Neural progenitor cell (in vitro differentiated cells): ENCODE measurements at regions not wholly inside any gene's neighbourhood (a gene's known extent, or its start where the extent isn't known, plus 50 kb on each side); places are given as distances from the start of the nearest gene placed in this dataset.

Experiments
- DNase-seq: peaks from one replicate; pipeline ENCODE4 v3.0.0-alpha.2; 2016; ENCODE audit warnings: low spot score
- H2AFZ ChIP-seq: fragments of 200-600 bp; sonication (generic); replicated peaks from 2 replicates; pipeline ENCODE4 v1.6.1; 2016; ENCODE audit warnings: antibody characterized with exemption
- H3F3A ChIP-seq: fragments of 200-600 bp; sonication (generic); 2 replicates; pipeline ENCODE4 v1.6.1; 2016; ENCODE audit warnings: antibody characterized with exemption, low read depth
- H3K27ac ChIP-seq: fragments of 200-600 bp; sonication (generic); 2 replicates; pipeline ENCODE4 v1.5.1; 2016; ENCODE audit warnings: mild to moderate bottlenecking
- H3K27me3 ChIP-seq: fragments of 200-600 bp; sonication (generic); 2 replicates; pipeline ENCODE4 v1.6.1; 2016; ENCODE audit warnings: mild to moderate bottlenecking, moderate library complexity
- H3K36me3 ChIP-seq: fragments of 200-600 bp; sonication (generic); 2 replicates; pipeline ENCODE4 v1.5.1; 2016
- H3K4me1 ChIP-seq: fragments of 200-600 bp; sonication (generic); 2 replicates; pipeline ENCODE4 v1.6.1; 2016; ENCODE audit warnings: mixed run types
- H3K4me2 ChIP-seq: fragments of 200-600 bp; sonication (generic); 2 replicates; pipeline ENCODE4 v1.6.1; 2016
- H3K4me3 ChIP-seq: fragments of 200-600 bp; sonication (generic); 2 replicates; pipeline ENCODE4 v1.5.1; 2016
- H3K79me2 ChIP-seq: fragments of 200-600 bp; sonication (generic); 2 replicates; pipeline ENCODE4 v1.6.1; 2016; ENCODE audit warnings: low read depth
- H3K9ac ChIP-seq: fragments of 200-600 bp; sonication (generic); 2 replicates; pipeline ENCODE4 v1.6.1; 2016
- H3K9me3 ChIP-seq: fragments of 200-600 bp; sonication (generic); 2 replicates; pipeline ENCODE4 v1.5.1; 2016; ENCODE audit warnings: low read depth
- H4K20me1 ChIP-seq: fragments of 200-600 bp; sonication (generic); 2 replicates; pipeline ENCODE4 v1.6.1; 2016; ENCODE audit warnings: low read depth
- H3K27ac Mint-ChIP-seq: 3 replicates; pipeline ENCODE4 v1.8.0; 2021; ENCODE audit warnings: mixed read lengths
- H3K27me3 Mint-ChIP-seq: 2 replicates; pipeline ENCODE4 v1.8.0; 2022; ENCODE audit warnings: low read depth, mild to moderate bottlenecking, inconsistent platforms, moderate library complexity, mixed read lengths; ENCODE audit not compliant: insufficient read depth
- H3K36me3 Mint-ChIP-seq: 3 replicates; pipeline ENCODE4 v1.8.0; 2021; ENCODE audit warnings: mixed read lengths
- H3K4me1 Mint-ChIP-seq: 3 replicates; pipeline ENCODE4 v1.8.0; 2021; ENCODE audit warnings: mixed read lengths
- H3K4me3 Mint-ChIP-seq: 3 replicates; pipeline ENCODE4 v1.8.0; 2021; ENCODE audit warnings: mild to moderate bottlenecking, moderate library complexity, mixed read lengths
- H3K9me3 Mint-ChIP-seq: 3 replicates; pipeline ENCODE4 v1.8.0; 2020; ENCODE audit warnings: mixed read lengths
- EZH2 ChIP-seq: fragments of 200-600 bp; sonication (generic); IDR thresholded peaks from 2 replicates; pipeline ENCODE4 v1.6.1; 2017; ENCODE audit warnings: antibody characterized with exemption, mild to moderate bottlenecking, moderate library complexity
- EZH2phosphoT487 ChIP-seq: fragments of 200-600 bp; sonication (generic); IDR thresholded peaks from 2 replicates; pipeline ENCODE4 v1.6.1; 2017; ENCODE audit warnings: antibody characterized with exemption
- TF ChIP-seq, protein P1 (sequence below): fragments of 200-600 bp; sonication (generic); IDR thresholded peaks from 2 replicates; pipeline ENCODE4 v1.5.1; 2017; ENCODE audit warnings: antibody characterized with exemption, mild to moderate bottlenecking

DNA sequence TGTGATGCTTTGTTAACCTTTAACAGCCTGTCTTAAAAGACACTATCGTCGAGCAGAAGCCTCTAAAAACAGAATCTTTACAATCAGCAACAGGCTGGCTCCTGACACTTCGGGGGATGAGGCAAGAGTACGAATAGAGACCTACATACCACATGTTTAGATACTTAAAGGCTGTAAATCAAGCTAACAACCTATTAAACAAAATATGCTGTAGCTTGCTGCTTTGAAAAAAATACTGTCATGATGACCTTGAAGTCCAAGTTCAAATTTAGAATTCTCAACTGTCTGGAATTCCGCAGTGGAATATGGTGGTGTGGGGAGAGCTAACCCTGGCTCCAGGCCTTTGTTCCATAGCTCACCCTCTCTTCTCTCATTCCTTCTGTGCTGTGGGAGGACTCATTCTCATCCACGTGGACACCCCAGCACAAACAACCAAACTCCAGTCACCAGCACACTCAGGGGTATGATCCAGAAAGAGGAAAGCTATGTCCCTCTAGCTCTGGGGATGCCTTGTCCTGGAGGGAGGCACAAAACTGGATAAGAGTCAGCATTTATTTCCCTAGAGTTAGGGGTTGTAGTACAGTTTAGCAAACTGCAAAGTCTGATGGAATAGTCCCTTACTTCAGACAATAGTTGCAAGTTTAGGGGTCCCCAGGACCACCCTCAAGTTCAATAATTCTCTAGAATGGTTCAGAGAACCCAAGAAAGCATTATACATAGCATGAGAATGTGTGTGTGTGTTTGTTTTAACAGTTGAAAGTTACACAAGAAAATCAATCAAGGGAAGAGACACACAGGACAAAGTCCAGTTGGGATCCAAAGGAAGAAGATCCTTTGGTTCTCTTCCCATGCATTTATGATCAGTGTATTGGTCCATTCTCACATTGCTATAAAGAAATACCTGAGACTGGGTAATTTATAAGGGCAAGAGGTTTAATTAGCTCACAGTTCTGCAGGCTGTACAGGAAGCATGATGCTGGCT, 196.1 kb upstream of the SVIL start:
- no peak overlapping the region for H2AFZ ChIP-seq
- TF ChIP-seq EZH2phosphoT487, result no peak
- TF ChIP-seq, protein P1, sequence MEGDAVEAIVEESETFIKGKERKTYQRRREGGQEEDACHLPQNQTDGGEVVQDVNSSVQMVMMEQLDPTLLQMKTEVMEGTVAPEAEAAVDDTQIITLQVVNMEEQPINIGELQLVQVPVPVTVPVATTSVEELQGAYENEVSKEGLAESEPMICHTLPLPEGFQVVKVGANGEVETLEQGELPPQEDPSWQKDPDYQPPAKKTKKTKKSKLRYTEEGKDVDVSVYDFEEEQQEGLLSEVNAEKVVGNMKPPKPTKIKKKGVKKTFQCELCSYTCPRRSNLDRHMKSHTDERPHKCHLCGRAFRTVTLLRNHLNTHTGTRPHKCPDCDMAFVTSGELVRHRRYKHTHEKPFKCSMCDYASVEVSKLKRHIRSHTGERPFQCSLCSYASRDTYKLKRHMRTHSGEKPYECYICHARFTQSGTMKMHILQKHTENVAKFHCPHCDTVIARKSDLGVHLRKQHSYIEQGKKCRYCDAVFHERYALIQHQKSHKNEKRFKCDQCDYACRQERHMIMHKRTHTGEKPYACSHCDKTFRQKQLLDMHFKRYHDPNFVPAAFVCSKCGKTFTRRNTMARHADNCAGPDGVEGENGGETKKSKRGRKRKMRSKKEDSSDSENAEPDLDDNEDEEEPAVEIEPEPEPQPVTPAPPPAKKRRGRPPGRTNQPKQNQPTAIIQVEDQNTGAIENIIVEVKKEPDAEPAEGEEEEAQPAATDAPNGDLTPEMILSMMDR, result no peak
- TF ChIP-seq EZH2, result no peak
- H3K27ac ChIP-seq, result no peak overlapping the region
- no peaks in the 10 kb centered on the region for H3K9me3 ChIP-seq
- no peak overlapping the region for H3K4me2 ChIP-seq
- H3K36me3 ChIP-seq, result no peaks in the 10 kb centered on the region
- Mint-ChIP-seq H3K4me3 (no peak overlapping the region), H3K27me3 (peaks cover 5% of the 10 kb centered on the region), H3K4me1 (no peaks in the 10 kb centered on the region), H3K9me3 (peaks cover 2% of the 10 kb centered on the region), H3K36me3 (no peaks in the 10 kb centered on the region), H3K27ac (no peak overlapping the region)
- no peaks in the 10 kb centered on the region for H4K20me1 ChIP-seq
- no peaks in the 10 kb centered on the region for H3K79me2 ChIP-seq
- H3K4me3 ChIP-seq, result no peak overlapping the region
- H3K27me3 ChIP-seq, result no peaks in the 10 kb centered on the region
- no peak for DNase-seq
- H3K9ac ChIP-seq, result no peak overlapping the region
- H3F3A ChIP-seq, result no peaks in the 10 kb centered on the region
- H3K4me1 ChIP-seq, result no peaks in the 10 kb centered on the region

DNA sequence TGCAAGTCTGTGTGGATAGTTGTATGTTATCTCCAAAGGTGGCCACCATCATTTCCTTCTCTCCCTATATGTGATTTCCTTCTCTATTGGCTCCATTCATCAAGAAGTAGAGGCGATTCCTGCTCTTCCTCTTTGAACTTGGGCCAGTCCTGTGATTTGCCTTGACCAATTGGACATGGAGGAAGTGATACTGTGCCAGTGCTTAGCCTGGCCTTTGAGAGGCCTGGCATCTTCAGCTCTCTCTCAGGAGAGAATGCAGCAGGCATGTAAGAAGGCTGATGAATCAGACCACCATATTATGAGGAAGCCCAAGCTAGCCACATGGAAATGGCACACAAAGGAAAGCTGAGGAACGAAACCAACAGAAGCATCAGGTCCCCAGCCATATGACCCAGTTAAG, 195.0 kb upstream of the SVIL start:
- no peaks in the 10 kb centered on the region for H3K36me3 ChIP-seq
- no peaks in the 10 kb centered on the region for H3K4me1 ChIP-seq
- Mint-ChIP-seq H3K4me3 (no peak overlapping the region), H3K36me3 (no peaks in the 10 kb centered on the region), H3K27me3 (peaks cover 5% of the 10 kb centered on the region), H3K9me3 (peaks cover 2% of the 10 kb centered on the region), H3K4me1 (no peaks in the 10 kb centered on the region), H3K27ac (no peak overlapping the region)
- H4K20me1 ChIP-seq, result no peaks in the 10 kb centered on the region
- no peaks in the 10 kb centered on the region for H3K79me2 ChIP-seq
- H3K4me3 ChIP-seq, result no peak overlapping the region
- H3K27ac ChIP-seq, result no peak overlapping the region
- no peak overlapping the region for H2AFZ ChIP-seq
- H3K9ac ChIP-seq, result no peak overlapping the region
- no peaks in the 10 kb centered on the region for H3K9me3 ChIP-seq
- no peak for DNase-seq
- no peak for TF ChIP-seq EZH2
- no peak for TF ChIP-seq EZH2phosphoT487
- TF ChIP-seq, protein P1, result no peak
- no peak overlapping the region for H3K4me2 ChIP-seq
- H3F3A ChIP-seq, result no peaks in the 10 kb centered on the region
- no peaks in the 10 kb centered on the region for H3K27me3 ChIP-seq

DNA sequence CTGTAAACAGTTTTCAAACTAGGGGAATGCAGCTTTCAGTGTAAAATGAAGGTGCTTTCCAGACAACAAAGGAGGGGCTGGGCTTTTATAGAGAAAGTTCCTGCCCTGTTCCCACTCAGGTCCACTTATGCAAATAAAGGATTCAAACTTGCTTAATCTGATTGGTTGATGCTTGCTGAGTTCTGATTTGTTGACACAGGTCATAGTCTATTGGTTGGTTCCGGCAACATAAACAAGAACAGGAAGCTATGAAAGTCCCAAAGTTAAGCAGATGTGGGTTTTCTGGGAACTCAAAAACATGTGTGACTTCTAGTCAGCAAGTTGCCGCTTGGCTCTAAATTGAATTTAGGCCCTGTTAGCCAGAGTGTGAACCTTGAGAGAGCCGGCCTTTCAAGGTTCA, 194.2 kb upstream of the SVIL start:
- H3K27ac ChIP-seq, result no peak overlapping the region
- H3K36me3 ChIP-seq, result no peaks in the 10 kb centered on the region
- Mint-ChIP-seq H3K4me1 (no peaks in the 10 kb centered on the region), H3K27ac (no peak overlapping the region), H3K27me3 (peaks cover 5% of the 10 kb centered on the region), H3K9me3 (peaks cover 2% of the 10 kb centered on the region), H3K36me3 (no peaks in the 10 kb centered on the region), H3K4me3 (no peak overlapping the region)
- H3K4me1 ChIP-seq, result no peaks in the 10 kb centered on the region
- no peaks in the 10 kb centered on the region for H3K79me2 ChIP-seq
- no peak overlapping the region for H3K4me2 ChIP-seq
- H2AFZ ChIP-seq, result no peak overlapping the region
- no peak overlapping the region for H3K9ac ChIP-seq
- no peaks in the 10 kb centered on the region for H3K9me3 ChIP-seq
- no peaks in the 10 kb centered on the region for H3F3A ChIP-seq
- no peaks in the 10 kb centered on the region for H3K27me3 ChIP-seq
- no peak for DNase-seq
- no peaks in the 10 kb centered on the region for H4K20me1 ChIP-seq
- TF ChIP-seq EZH2 (no peak), EZH2phosphoT487 (no peak)
- TF ChIP-seq, protein P1, result no peak
- no peak overlapping the region for H3K4me3 ChIP-seq
